K562 (cell line): ENCODE measurements at regions not wholly inside any gene's neighbourhood (a gene's known extent, or its start where the extent isn't known, plus 50 kb on each side); places are given as distances from the start of the nearest gene placed in this dataset.

ENCODE experiments used
- ATAC-seq: fragments of 200-7000 bp; cut with Tn5 transposase; 3 replicates; pipeline ENCODE4 v1.9.1; 2020; ENCODE audit warnings: moderate library complexity
- BruUV-seq: library from RNA; stranded (reverse); fragments of 400-500 nt; replicated peaks from 2 replicates; lab custom pipeline; 2021; lab: Mats Ljungman, UMichigan
- CTCF ChIA-PET: fragments of 300-600 bp; formaldehyde crosslinking; extraction: SDS; loops from one replicate; lab custom pipeline; 2021; ENCODE audit warnings: low intra/inter-chr PET ratio; lab: Yijun Ruan, JAX
- POLR2A ChIA-PET: fragments of 300-600, 350-650 bp; sonication (Branson Sonifier 250); formaldehyde crosslinking; extraction: SDS; loops from one replicate; lab custom pipeline; 2021; ENCODE audit warnings: antibody characterized with exemption, inconsistent platforms; lab: Yijun Ruan, JAX
- DNase-seq, 4 experiments: peaks; one replicate each; pipeline versions ENCODE4 v3.0.0 to v3.0.0-alpha.2; 2011 to 2018; ENCODE audit warnings: low spot score in 3 of 4, mixed read lengths in 3 of 4; ENCODE audit errors: extremely low read depth in 1 of 4
- FAIRE-seq: peaks from 2 replicates; lab custom pipeline; 2011; peaks lifted over from hg19 to GRCh38; lab: Jason Lieb, UNC
- H2AFZ ChIP-seq: 2 replicates; pipeline ENCODE4 v1.6.0; 2011; ENCODE audit warnings: low read depth, low read length, control low read depth, inconsistent platforms
- H3K27ac ChIP-seq: fragments of 200-600 bp; 3 replicates; pipeline ENCODE4 v1.8.0; 2011; ENCODE audit warnings: low read depth, mild to moderate bottlenecking, control low read depth, inconsistent platforms, low read length, moderate library complexity, mixed read lengths; ENCODE audit errors: extremely low read depth
- H3K27me3 ChIP-seq, 2 experiments: fragments of 300-600 bp in 1 of 2; 2 replicates in 1 of 2; 3 replicates in 1 of 2; pipeline versions ENCODE4 v1.6.0 to v1.8.0; 2011; ENCODE audit warnings: inconsistent platforms in 2 of 2, low read length in 2 of 2, mild to moderate bottlenecking in 1 of 2, mixed read lengths in 1 of 2, moderate library complexity in 1 of 2; ENCODE audit not compliant: control insufficient read depth in 2 of 2, insufficient read depth in 2 of 2
- H3K36me3 ChIP-seq: fragments of 300-600 bp; 3 replicates; pipeline ENCODE4 v1.8.0; 2011; ENCODE audit warnings: mild to moderate bottlenecking, low read length, inconsistent platforms; ENCODE audit not compliant: control insufficient read depth, insufficient read depth
- H3K4me1 ChIP-seq, 2 experiments: fragments of 200-600 bp in 1 of 2; replicated peaks in 1 of 2; 2 replicates in 1 of 2; 3 replicates in 1 of 2; pipeline versions ENCODE4 v1.5.1 to v1.8.0; 2011; ENCODE audit warnings: inconsistent platforms in 2 of 2, low read length in 2 of 2, mild to moderate bottlenecking in 1 of 2, mixed read lengths in 1 of 2, moderate library complexity in 1 of 2; ENCODE audit not compliant: control insufficient read depth in 2 of 2, insufficient read depth in 2 of 2
- H3K4me2 ChIP-seq: 2 replicates; pipeline ENCODE4 v1.6.1; 2011; ENCODE audit warnings: low read length, control low read depth, inconsistent platforms, mixed read lengths; ENCODE audit not compliant: insufficient read depth
- H3K4me3 ChIP-seq: fragments of 200-600 bp; sonication (generic), shearing (Covaris generic); 2 replicates; pipeline ENCODE4 v1.5.1; 2016; ENCODE audit warnings: control low read depth, inconsistent platforms
- H3K79me2 ChIP-seq: fragments of 200-600 bp; 3 replicates; pipeline ENCODE4 v1.8.0; 2011; ENCODE audit warnings: low read length, inconsistent platforms; ENCODE audit not compliant: control insufficient read depth, insufficient read depth
- H3K9ac ChIP-seq, 2 experiments: 2 replicates each; pipeline versions ENCODE4 v1.6.0 to v1.6.1; 2011; ENCODE audit warnings: low read depth in 2 of 2, low read length in 2 of 2, control low read depth in 1 of 2, inconsistent platforms in 1 of 2, mild to moderate bottlenecking in 1 of 2, mixed read lengths in 1 of 2; ENCODE audit not compliant: insufficient read depth in 1 of 2
- H3K9me1 ChIP-seq: one replicate; pipeline ENCODE4 v1.6.0; 2011; ENCODE audit warnings: inconsistent platforms, mild to moderate bottlenecking, low read length, moderate library complexity; ENCODE audit not compliant: control insufficient read depth, insufficient read depth
- H3K9me3 ChIP-seq: replicated peaks from 2 replicates; pipeline ENCODE4 v1.5.1; 2011; ENCODE audit warnings: low read depth, low read length, inconsistent platforms; ENCODE audit not compliant: control insufficient read depth, insufficient read depth
- H4K20me1 ChIP-seq: replicated peaks from 2 replicates; pipeline ENCODE4 v1.6.1; 2011; ENCODE audit warnings: low read length, inconsistent platforms, mixed read lengths; ENCODE audit not compliant: control insufficient read depth, insufficient read depth
- ARNT ChIP-seq, 2 experiments: fragments of 450-650 bp; IDR thresholded peaks; 2 replicates each; pipeline ENCODE4 v1.6.1; 2016; ENCODE audit warnings: mild to moderate bottlenecking in 1 of 2
- ATF1 ChIP-seq, 2 experiments: fragments of 450-650 bp in 1 of 2; IDR thresholded peaks; 2 replicates each; pipeline ENCODE4 v1.6.1; 2016; ENCODE audit warnings: missing compliant biosample characterization in 1 of 2, missing genetic modification characterization in 1 of 2
- DLX4 ChIP-seq: fragments of 250-450 bp; sonication (Bioruptor Pico); IDR thresholded peaks from 2 replicates; pipeline ENCODE4 v1.6.1; 2021; ENCODE audit warnings: mild to moderate bottlenecking
- FOXJ3 ChIP-seq: sonication (generic); formaldehyde crosslinking; IDR thresholded peaks from 2 replicates; pipeline ENCODE4 v1.4.0; 2020; ENCODE audit warnings: mild to moderate bottlenecking, missing genetic modification reagents
- SP1 ChIP-seq: sonication (generic); formaldehyde crosslinking; IDR thresholded peaks from 2 replicates; pipeline ENCODE4 v1.8.1; 2022; ENCODE audit warnings: mild to moderate bottlenecking, missing genetic modification reagents
- SP2 ChIP-seq: IDR thresholded peaks from 2 replicates; pipeline ENCODE4 v1.6.1; 2011; ENCODE audit warnings: mild to moderate bottlenecking, low read depth, low read length, moderate library complexity; ENCODE audit not compliant: poor library complexity, severe bottlenecking; ENCODE audit errors: extremely low read depth
- TFAP4 ChIP-seq: sonication (generic); formaldehyde crosslinking; IDR thresholded peaks from 2 replicates; pipeline ENCODE4 v1.8.0; 2022; ENCODE audit warnings: missing genetic modification reagents, mild to moderate bottlenecking, moderate library complexity, borderline replicate concordance
- TRIM28 ChIP-seq: fragments of 450-650 bp; IDR thresholded peaks from 2 replicates; pipeline ENCODE4 v1.6.1; 2017
- UBTF ChIP-seq, 2 experiments: IDR thresholded peaks; 2 replicates each; pipeline ENCODE4 v1.6.1; 2012; ENCODE audit warnings: improper control_type of control experiment in 2 of 2, low read depth in 2 of 2, low read length in 2 of 2, borderline replicate concordance in 1 of 2
- ZNF592 ChIP-seq: fragments of 450-650 bp; IDR thresholded peaks from 2 replicates; pipeline ENCODE4 v1.6.1; 2017; ENCODE audit warnings: antibody characterized with exemption, mild to moderate bottlenecking
- ZNF655 ChIP-seq: fragments of 250-450 bp; sonication (Bioruptor Pico); IDR thresholded peaks from 2 replicates; pipeline ENCODE4 v1.5.0; 2021
- ZNF76 ChIP-seq: fragments of 250-450 bp; sonication (Bioruptor Pico); IDR thresholded peaks from 2 replicates; pipeline ENCODE4 v1.4.0; 2020; ENCODE audit warnings: mild to moderate bottlenecking, moderate library complexity, borderline replicate concordance
- WGBS: fragments of 100-300 bp; shearing (Covaris generic); methylation state at CpG from one replicate; pipeline ENCODE4 v1.1.6; 2016; ENCODE audit warnings: low coverage, mixed read lengths; ENCODE audit not compliant: insufficient coverage; ENCODE audit errors: missing lambda C conversion rate; 5-methylcytosine and 5-hydroxymethylcytosine counted together
- in situ Hi-C: fragments of 300-500 bp; cut with MboI; formaldehyde crosslinking; loops from 4 replicates; pipeline ENCODE4 v1.15.0; 2018; ENCODE audit warnings: inconsistent platforms, mixed read lengths
- intact Hi-C: fragments of 100-400 bp; cut with micrococcal nuclease; formaldehyde crosslinking; loops from 2 replicates; pipeline ENCODE4 v1.14.2; 2022

- TF ChIP-seq DLX4 (CRISPR knock-in tag) = no peak
- no peak for TF ChIP-seq ATF1 (CRISPR knock-in tag; IDR thresholded peaks at IDR 0.05)
- no peak for TF ChIP-seq ATF1 (tag; IDR thresholded peaks at IDR 0.05)
- TF ChIP-seq TFAP4 (CRISPR knock-in tag) = no peak
- no peak for TF ChIP-seq FOXJ3 (CRISPR knock-in tag)
These were observed 525.4 kb downstream of the GALC start (continued) for GRCh38 chr14:87467578-87467977.

- FAIRE-seq (no peak), DNase-seq (no peak), ATAC-seq (no peak)
- H2AFZ ChIP-seq = no peak overlapping the region
- no peaks in the 10 kb centered on the region for H3K9me1 ChIP-seq
- H3K4me3 ChIP-seq = no peak overlapping the region
- CTCF ChIA-PET = no interaction called here
- intact Hi-C loops (no loop called here), in situ Hi-C loops (no loop called here)
- no peaks in the 10 kb centered on the region for H3K9me3 ChIP-seq
- H3K27me3 ChIP-seq = no peaks in the 10 kb centered on the region
- no peaks in the 10 kb centered on the region for H3K79me2 ChIP-seq
- H3K9ac ChIP-seq = no peak overlapping the region
- no TSS peak for BruUV-seq
- 3% methylated on average over 4 of the region's 4 CpGs for WGBS
- POLR2A ChIA-PET = no interaction called here
- no peaks in the 10 kb centered on the region for H3K36me3 ChIP-seq
- H3K4me1 ChIP-seq = no peaks in the 10 kb centered on the region
- no peaks in the 10 kb centered on the region for H4K20me1 ChIP-seq
- no peak overlapping the region for H3K4me2 ChIP-seq
- no peak overlapping the region for H3K27ac ChIP-seq
- TF ChIP-seq ZNF592 (no peak), SP1 (CRISPR knock-in tag) (no peak), SP2 (no peak), ZNF655 (CRISPR knock-in tag) (no peak), ZNF76 (CRISPR knock-in tag) (no peak), ARNT (IDR thresholded peaks at IDR 0.05) (no peak), TRIM28 (no peak), UBTF (IDR thresholded peaks at IDR 0.05; ENCODE audit: borderline replicate concordance in 1 of 2, low read depth in 2 of 2, low read length in 2 of 2) (no peak)
These were observed 527.2 kb downstream of the GALC start for GRCh38 chr14:87465770-87466169.
